HG03457 (cell line): ENCODE measurements at regions not wholly inside any gene's neighbourhood (a gene's known extent, or its start where the extent isn't known, plus 50 kb on each side); places are given as distances from the start of the nearest gene placed in this dataset.

ENCODE experiments used
- ATAC-seq: cut with Tn5 transposase; IDR thresholded peaks from one replicate; pipeline ENCODE4 v1.9.1; 2021; ENCODE audit warnings: moderate number of reproducible peaks; ENCODE audit not compliant: unreplicated experiment

DNA sequence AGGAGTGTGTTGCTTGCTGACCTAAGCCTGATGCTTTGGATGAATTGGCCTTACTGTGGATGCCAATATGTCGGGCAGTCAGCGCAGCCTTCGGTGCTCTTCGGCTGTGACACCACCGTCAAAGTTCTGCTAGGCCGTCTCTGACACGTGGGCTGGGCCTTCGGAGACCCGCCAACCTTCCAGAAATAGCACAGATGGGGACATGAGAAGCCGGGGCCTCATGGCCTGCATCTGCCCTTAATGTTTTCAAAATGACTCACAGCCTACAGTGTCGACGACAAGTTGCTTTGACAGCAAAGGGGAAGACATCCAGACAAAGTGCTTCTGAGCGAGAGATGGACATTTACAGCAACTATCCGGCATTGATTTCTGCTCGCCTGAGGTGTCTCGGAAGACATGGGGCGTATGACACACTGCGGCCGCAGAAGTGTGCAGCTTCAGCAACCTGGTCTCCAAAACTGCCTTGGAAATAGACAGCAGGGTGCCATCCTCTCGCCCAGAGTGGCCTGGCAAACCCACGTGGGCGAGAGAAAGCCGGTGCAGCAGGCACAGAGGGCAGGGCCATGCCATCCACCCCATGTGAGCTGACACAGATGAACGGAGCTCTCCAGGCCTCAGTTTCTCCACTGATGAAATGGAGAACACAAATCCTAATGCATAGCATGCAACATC lies 94.0 kb upstream of the PPP2R2D start:
- no peak for ATAC-seq

DNA sequence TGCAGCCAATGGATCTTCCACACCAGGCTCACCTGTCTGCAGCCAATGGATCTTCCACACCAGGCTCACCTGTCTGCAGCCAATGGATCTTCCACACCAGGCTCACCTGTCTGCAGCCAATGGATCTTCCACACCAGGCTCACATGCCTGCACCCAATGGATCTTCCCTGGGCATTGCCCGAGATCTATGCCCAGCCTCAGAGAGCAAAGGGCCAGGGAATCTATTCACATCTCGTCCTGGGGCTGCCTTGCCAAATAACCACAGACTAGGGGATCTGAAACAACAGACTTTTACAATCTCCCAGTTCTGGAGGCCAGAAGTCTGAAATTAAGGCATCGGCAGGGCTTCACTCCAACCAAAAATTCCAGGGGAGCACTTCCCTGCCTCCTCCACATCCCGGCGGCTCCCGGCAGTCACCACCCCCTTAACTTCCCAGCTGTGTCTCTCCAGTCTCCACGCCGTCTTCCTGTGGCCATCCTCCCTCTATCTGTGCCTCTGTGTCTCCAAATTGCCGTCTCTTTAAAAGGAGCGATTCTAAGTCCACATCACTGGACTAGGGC lies 92.4 kb upstream of the PPP2R2D start:
- no peak for ATAC-seq

DNA sequence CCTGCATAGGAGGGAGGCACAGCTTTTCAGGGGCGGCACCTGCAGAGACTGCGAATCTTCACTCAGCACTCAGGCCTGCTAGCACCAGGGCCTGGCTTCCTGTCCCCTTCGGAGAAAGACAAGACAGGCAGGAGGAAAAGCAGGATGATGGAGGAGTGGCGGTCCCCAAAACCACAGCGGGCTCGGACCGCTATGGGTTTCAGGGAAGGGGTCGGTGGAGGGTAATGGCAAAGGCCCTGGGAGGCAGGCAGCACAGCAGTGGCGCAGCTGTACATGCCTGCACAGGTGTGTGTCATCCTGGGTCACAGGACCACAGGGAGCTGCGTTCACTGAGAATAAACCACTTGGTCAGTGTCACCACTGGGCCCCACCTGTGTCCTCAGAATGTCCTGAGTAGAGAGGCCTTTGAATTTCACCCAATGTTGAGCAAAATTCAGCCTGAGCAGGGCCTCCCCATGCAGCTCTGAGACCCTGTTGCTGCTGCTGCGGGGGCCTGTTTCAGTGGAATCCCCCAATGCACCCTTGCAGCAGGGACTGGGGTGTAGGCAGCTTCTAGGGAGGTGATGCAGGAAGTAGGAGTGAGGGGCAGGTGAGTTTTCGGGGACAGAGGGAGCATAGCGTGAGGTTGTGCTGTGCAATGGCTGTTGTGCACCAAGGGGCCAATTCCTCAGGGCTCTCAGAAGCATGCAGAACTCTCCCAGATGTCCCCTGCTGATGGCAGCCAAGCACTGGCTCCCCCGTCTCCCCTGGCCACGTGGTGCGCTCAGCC lies 90.6 kb upstream of the PPP2R2D start:
- no peak for ATAC-seq

GRCh38 chr10:131810805-131811629 lies 89.8 kb upstream of the PPP2R2D start:
- no peak for ATAC-seq

- ATAC-seq = no peak
Observed at GRCh38 chr10:131811630-131812403, 89.0 kb upstream of the PPP2R2D start.

DNA sequence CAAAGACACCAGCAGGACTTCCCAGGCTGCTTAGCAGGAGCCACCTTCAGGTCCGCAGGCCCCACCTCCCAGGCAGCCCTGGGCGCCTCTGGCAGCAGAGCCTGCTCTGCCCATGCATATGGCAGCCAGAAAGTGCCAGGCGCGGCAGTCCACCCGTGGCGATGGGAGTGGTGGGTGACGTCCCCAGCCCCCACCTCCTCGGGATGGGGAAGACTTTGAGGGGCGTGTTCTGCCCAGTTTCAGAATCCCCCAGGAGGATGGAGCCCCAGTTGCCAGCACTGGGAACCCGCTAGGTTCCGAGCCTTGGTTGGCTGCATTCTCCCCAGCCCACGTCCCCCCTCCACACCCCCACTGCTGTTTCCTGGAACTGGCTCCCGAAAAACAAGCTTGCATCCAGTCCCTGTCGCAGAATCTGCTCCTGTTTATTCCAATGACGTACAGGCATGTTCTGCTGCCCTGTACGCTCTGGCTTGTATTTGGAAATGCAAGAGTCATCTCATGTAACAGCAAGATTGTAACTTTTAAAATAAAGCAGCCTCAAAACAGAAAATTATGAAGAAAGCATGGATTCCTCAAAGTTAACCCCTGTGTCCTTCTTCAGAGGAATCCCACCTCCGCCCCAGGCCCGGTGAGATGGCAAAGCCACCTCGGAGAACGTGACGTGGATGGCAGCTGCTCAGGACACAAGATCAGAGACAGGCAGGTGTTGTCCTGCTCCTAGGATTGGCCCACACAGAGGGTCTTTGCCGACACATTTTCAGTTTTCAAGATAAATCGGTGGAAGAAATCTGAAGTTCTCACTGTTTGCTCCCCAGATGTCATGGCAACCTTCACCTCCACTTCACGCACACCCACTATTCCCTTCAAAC lies 87.8 kb upstream of the PPP2R2D start:
- no peak for ATAC-seq

GRCh38 chr10:131814567-131815265 lies 86.1 kb upstream of the PPP2R2D start:
- no peak for ATAC-seq

- no peak for ATAC-seq
Observed at GRCh38 chr10:131815266-131816156, 85.3 kb upstream of the PPP2R2D start.

DNA sequence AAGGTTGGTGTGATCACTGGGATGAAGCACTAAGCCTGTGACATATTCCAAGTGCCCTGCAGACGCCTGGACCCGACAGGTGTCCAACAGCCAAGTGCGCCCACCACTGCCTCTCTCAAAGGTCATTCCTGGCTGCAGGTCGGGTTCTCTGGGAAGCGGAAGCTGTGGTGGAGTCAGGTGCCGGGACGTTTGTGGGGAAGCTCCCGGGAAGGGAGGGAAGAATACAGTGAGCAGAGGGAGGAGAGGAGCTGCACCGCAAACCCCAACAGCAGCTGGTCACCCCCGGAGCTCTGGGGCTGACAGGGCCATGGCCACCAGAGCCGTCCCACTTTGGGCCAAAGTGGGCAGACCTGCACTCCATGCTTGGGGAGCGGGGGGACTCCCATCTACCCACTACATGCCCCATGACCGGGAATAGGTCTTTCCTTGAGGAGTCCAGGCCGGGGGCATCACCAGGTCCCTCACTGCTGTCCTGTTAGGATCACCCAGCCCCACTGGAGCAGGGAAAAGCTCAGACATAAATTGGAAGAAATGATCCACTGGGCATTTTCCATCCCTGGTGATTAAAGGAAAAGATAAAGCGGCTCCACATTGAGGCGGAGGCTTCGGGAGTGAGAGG lies 84.5 kb upstream of the PPP2R2D start:
- ATAC-seq = no peak

DNA sequence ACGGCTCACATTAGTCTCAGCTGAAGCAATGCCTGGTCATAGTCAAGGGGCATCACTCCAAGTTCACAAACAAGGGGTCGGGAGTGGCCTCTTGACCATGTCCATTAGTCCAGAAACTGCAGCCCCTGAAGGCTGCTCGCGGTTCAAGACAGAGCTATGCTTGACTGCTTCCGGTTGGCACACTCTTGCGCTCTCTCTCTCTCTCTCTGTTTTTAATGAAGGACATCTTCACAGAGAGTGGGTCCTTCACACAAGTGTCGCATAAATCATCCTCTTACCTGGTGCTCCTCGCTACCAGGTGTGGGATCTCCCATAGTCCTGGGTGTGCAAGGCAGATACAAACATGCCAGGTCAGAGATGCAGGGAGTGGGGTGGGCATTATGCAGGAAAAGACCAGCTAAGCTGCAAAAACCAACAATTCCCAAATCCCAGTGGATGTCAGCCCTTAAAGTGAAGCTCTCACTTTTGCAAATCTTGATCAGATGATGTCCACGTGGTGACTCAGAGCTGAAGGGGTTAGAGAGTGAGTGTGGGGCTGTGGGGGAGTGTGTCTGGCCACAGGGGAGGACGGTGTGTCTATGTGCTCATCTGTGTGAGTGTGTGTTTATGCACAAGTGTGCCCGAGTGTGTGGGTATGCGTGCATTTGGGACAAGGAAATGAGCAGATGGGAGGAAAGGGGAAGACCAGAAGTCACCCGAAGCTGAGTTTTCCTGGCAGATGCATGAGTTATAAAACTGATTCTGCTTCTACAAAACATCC lies 83.7 kb upstream of the PPP2R2D start:
- no peak for ATAC-seq

GRCh38 chr10:131817866-131818509 lies 82.8 kb upstream of the PPP2R2D start:
- ATAC-seq = no peak

DNA sequence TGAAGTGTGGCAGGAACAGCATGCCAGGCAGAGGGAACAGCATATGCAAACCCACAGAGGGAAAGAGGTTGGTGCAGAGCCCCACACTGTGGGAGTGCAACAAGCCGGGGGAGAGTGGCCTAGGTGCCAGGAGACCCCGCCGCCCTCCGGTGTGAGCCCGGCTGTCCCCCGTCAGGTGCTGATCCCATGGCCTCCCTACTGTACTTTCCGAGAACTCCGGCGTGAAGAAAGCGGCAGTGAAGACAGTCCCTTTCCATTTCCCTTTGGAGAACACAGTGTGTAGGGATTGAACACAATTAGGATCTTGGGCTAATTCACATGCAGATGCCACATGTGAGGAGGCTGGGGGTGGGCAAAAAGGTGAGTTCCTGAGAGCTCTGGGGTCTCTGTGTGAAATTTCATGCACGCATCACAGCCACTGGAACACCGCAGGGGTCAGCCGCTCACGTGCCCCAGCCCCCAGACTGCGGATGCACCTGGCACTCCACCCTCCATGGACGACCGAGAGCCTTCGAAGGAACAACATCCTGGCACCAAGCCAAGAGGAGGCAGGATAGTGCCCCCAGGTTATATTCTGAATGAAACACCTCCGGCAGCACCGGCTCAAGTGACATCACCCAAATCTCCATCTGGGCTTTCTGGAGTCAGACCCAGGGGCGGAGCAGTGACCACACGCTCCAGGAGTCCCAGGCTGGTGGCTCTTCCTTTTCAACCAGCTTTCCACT lies 82.1 kb upstream of the PPP2R2D start:
- ATAC-seq = no peak

DNA sequence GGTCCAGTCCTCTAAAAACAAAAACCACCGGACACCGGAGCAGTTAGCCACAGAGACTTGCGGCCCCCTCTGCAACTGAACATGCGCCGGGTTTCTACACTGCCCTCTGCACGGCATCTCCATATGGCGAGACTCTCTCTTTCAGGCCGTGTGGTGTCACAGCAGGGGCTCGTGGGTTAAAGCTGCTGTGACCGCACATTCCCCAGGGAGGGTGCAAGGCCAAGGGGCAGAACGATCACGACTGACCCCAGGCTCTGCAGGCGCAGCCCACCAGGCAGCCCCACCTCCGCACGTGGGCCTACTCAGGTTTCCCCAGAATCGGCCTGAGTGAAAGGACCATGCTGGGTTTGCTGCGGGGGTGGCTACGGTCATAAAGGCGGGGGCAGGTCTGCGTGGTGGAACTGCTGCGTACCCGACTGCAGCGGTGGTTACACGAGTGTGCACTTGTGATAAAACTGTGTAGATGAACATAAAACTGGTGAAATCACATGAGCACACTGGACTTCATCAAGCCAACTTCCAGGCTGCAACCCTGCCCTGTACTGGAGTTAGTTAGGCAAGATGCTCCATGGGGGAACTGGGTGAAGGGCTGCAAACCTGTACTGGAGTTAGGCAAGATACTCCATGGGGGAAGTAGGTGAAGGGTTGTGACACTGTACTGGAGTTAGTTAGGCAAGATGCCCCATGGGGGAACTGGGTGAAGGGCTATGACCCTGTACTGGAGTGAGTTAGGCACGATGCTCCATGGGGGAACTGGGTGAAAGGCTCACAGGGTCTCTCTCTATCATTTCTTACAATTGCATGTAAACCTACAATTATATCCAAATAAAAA lies 81.4 kb upstream of the PPP2R2D start:
- ATAC-seq = no peak

DNA sequence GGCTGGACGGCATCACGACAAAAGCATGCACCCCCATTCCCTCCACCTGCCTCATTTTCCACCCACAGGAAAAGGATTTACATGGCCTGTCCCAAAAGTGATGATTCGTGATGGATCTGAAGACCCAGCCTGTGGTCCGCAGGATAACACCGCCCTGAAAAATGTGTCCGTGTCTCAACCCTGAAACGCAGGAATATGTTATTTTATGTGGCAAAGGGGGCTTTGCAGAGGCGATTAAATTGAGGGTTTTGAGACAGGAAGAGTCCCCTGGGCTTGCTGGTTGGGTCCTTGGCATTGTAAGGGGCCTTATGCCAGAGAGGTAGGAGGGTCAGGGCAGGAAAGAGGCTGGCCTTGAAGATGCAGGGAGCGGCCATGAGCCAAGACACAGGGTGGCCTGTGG lies 80.2 kb upstream of the PPP2R2D start:
- ATAC-seq = no peak
